ENCODE measurements at regions not wholly inside any gene's neighbourhood (a gene's known extent, or its start where the extent isn't known, plus 50 kb on each side); places are given as distances from the start of the nearest gene placed in this dataset.

GRCh38 chr6:48597951-48598350 lies 487.0 kb upstream of the PTCHD4 start:
- POLR2A ChIA-PET, result no interaction called here
- intact Hi-C loops (cut with micrococcal nuclease), result no loop called here

DNA sequence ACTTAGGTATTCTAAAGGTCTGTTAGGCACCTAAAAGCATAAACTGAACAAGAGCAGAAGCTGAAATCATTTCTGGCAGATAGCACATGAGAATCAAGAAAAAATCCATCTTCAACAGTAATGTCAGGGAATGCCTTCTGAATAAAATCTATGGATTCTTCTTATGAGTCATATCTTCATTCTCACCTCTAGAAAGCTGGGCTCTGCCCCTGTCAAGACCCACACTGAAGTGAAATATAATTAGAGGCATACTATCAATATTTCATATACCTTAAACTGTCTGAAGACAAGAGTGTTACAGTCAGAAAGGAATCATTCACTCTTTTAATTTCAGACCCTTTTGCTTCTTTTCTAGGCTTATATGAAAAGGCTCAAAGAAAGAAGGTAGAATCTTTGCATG lies 485.8 kb upstream of the PTCHD4 start:
- Histone ChIP-seq H2AFZ (ENCODE audit: low read depth, low read length, poor library complexity, severe bottlenecking) (no peak overlapping the region), H3K27me3 (ENCODE audit: insufficient read depth, low read length) (no peaks in the 10 kb centered on the region), H3K36me3 (ENCODE audit: control insufficient read depth in 1 of 2, insufficient read depth in 2 of 2, low read length in 2 of 2) (no peaks in the 10 kb centered on the region), H3K4me3 (replicated peaks in 1 of 2; ENCODE audit: low read depth in 1 of 2, low read length in 2 of 2) (no peak overlapping the region), H3K4me1 (ENCODE audit: control insufficient read depth in 1 of 2, insufficient read depth in 2 of 2, low read length in 2 of 2) (no peaks in the 10 kb centered on the region), H4K20me1 (ENCODE audit: insufficient read depth) (no peaks in the 10 kb centered on the region), H3K79me2 (ENCODE audit: insufficient read depth, low read length) (no peaks in the 10 kb centered on the region), H3K9me2 (ENCODE audit: insufficient read depth) (no peaks in the 10 kb centered on the region), H3K9ac (ENCODE audit: low read length) (no peak overlapping the region), H3K9me3 (ENCODE audit: control insufficient read depth in 1 of 2, insufficient read depth in 1 of 2, low read depth in 1 of 2, low read length in 2 of 2) (no peaks in the 10 kb centered on the region), H3K27ac (ENCODE audit: low read depth, low read length) (no peak overlapping the region), H3K4me2 (ENCODE audit: low read length) (no peak overlapping the region)
- TF ChIP-seq CBX3 (IDR thresholded peaks at IDR 0.05; ENCODE audit: low read depth) (no peak), TCF7L2 (IDR thresholded peaks at IDR 0.05; ENCODE audit: borderline replicate concordance, extremely low read depth, insufficient read depth, insufficient read length) (no peak), POLR2AphosphoS5 (IDR thresholded peaks at IDR 0.05; ENCODE audit: low read depth, low read length) (no peak), FOSL1 (IDR thresholded peaks at IDR 0.05; ENCODE audit: low read depth) (no peak), SP1 (IDR thresholded peaks at IDR 0.05; ENCODE audit: low read depth) (no peak), ZFX (IDR thresholded peaks at IDR 0.05) (no peak), ZNF274 (IDR thresholded peaks at IDR 0.05; ENCODE audit: low read depth, low read length) (no peak), RAD21 (IDR thresholded peaks at IDR 0.05; ENCODE audit: low read depth) (no peak), EZH2phosphoT487 (IDR thresholded peaks at IDR 0.05; ENCODE audit: borderline replicate concordance) (no peak), CTCF (IDR thresholded peaks at IDR 0.05 in 2 of 3, conservative IDR thresholded peaks at IDR 0.05 in 1 of 3; ENCODE audit: borderline replicate concordance in 1 of 3, insufficient read depth in 1 of 3, low read depth in 2 of 3, low read length in 2 of 3) (no peak), SIN3A (IDR thresholded peaks at IDR 0.05; ENCODE audit: low read depth) (no peak), CEBPB (IDR thresholded peaks at IDR 0.05; ENCODE audit: low read depth) (no peak), JUND (IDR thresholded peaks at IDR 0.05) (no peak), ZBTB33 (IDR thresholded peaks at IDR 0.05; ENCODE audit: extremely low read depth, insufficient replicate concordance, low read length) (no peak), SRF (IDR thresholded peaks at IDR 0.05; ENCODE audit: low read depth) (no peak), EGR1 (IDR thresholded peaks at IDR 0.05; ENCODE audit: low read depth) (no peak)
- TF ChIP-seq, protein P1, sequence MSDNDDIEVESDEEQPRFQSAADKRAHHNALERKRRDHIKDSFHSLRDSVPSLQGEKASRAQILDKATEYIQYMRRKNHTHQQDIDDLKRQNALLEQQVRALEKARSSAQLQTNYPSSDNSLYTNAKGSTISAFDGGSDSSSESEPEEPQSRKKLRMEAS (IDR thresholded peaks at IDR 0.05), result no peak
- ChIA-PET RAD21 (ENCODE audit: low non-redundant PET in 1 of 2, low total read pairs in 2 of 2, uncharacterized antibody in 2 of 2, unreplicated experiment in 2 of 2) (no interaction called here), POLR2A (no interaction called here), CTCF (no interaction called here)
- BruUV-seq (replicated peaks), result no TSS peak
- intact Hi-C loops (cut with micrococcal nuclease), result no loop called here
- DNase-seq (ENCODE audit: low read depth, low spot score) (no peak), ATAC-seq (no peak)

More at GRCh38 chr6:48597951-48598350, 487.0 kb upstream of the PTCHD4 start:
- no peaks in the 10 kb centered on the region for H3K36me3 ChIP-seq (ENCODE audit: control insufficient read depth in 1 of 2, insufficient read depth in 2 of 2, low read length in 2 of 2)
- H3K9ac ChIP-seq (ENCODE audit: low read length), result no peak overlapping the region
- H3K4me3 ChIP-seq (replicated peaks in 1 of 2; ENCODE audit: low read depth in 1 of 2, low read length in 2 of 2), result no peak overlapping the region
- DNase-seq (ENCODE audit: low read depth, low spot score), result no peak
- H3K4me1 ChIP-seq (ENCODE audit: control insufficient read depth in 1 of 2, insufficient read depth in 2 of 2, low read length in 2 of 2), result no peaks in the 10 kb centered on the region
- H3K27ac ChIP-seq (ENCODE audit: low read depth, low read length), result no peak overlapping the region
- H3K9me2 ChIP-seq (ENCODE audit: insufficient read depth), result no peaks in the 10 kb centered on the region
- no peak overlapping the region for H3K4me2 ChIP-seq (ENCODE audit: low read length)
- ChIA-PET CTCF (no interaction called here), RAD21 (ENCODE audit: low non-redundant PET in 1 of 2, low total read pairs in 2 of 2, uncharacterized antibody in 2 of 2, unreplicated experiment in 2 of 2) (no interaction called here)
- H3K9me3 ChIP-seq (ENCODE audit: control insufficient read depth in 1 of 2, insufficient read depth in 1 of 2, low read depth in 1 of 2, low read length in 2 of 2), result no peaks in the 10 kb centered on the region
- H3K27me3 ChIP-seq (ENCODE audit: insufficient read depth, low read length), result no peaks in the 10 kb centered on the region
- TF ChIP-seq CBX3 (IDR thresholded peaks at IDR 0.05; ENCODE audit: low read depth) (no peak), SP1 (IDR thresholded peaks at IDR 0.05; ENCODE audit: low read depth) (no peak)
- H3K79me2 ChIP-seq (ENCODE audit: insufficient read depth, low read length), result no peaks in the 10 kb centered on the region
- no peaks in the 10 kb centered on the region for H4K20me1 ChIP-seq (ENCODE audit: insufficient read depth)
- ATAC-seq, result no peak
- BruUV-seq (replicated peaks), result no TSS peak
- no peak overlapping the region for H2AFZ ChIP-seq (ENCODE audit: low read depth, low read length, poor library complexity, severe bottlenecking)
